Lower leg skin (tissue), 4 donors: ENCODE measurements at regions not wholly inside any gene's neighbourhood (a gene's known extent, or its start where the extent isn't known, plus 50 kb on each side); places are given as distances from the start of the nearest gene placed in this dataset.

Source experiments
- DNase-seq, 2 donors: peaks; one replicate each; pipeline ENCODE4 v3.0.0-alpha.2; 2019; ENCODE audit warnings: low spot score in 2 of 2
- H3K4me3 ChIP-seq: fragments of 200-600 bp; sonication (generic); 2 replicates; pipeline ENCODE4 v1.5.1; 2017; ENCODE audit warnings: mild to moderate bottlenecking, low read depth; ENCODE audit not compliant: poor library complexity, severe bottlenecking
- POLR2A ChIP-seq, 2 donors: fragments of 450-650 bp; IDR thresholded peaks; one replicate each; pipeline ENCODE4 v1.6.1; 2016 to 2017; ENCODE audit warnings: antibody characterized with exemption in 2 of 2, mild to moderate bottlenecking in 1 of 2, moderate library complexity in 1 of 2
- WGBS, 2 donors: methylation state at CpG; one replicate each; pipeline ENCODE4 v1.1.5; 2018; 5-methylcytosine and 5-hydroxymethylcytosine counted together
- intact Hi-C: fragments of 100-400 bp; cut with DNase I; formaldehyde crosslinking; loops from one replicate; pipeline ENCODE4 v1.15.0; 2023; ENCODE audit warnings: low total_unique reads
- TF ChIP-seq, protein P1 (sequence below), 3 donors: fragments of 450-650 bp; IDR thresholded peaks; one replicate each; pipeline ENCODE4 v1.5.1; 2016; ENCODE audit warnings: antibody characterized with exemption in 3 of 3, mild to moderate bottlenecking in 3 of 3, moderate library complexity in 2 of 3

DNA sequence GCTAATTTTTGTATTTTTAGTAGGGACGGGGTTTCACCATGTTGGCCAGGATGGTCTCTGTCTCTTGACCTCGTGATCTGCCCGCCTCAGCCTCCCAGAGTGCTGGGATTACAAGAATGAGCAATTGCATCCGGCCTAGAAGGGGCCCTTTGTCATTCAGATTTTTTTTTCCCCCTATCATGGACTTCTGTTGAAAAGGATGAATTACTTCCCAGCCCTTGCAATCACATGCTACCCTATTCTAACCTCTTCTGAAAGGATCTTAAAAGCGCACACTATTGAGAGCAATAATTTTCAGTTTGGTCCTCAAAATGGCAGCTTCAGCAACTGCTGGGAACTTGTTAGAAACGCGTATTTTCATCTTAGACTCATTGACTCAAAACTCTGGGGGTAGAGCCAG is 575.6 kb upstream of the KIRREL3 start:
- WGBS, 2 donors = 82 to 83% methylated on average over 7 of the region's 7 CpGs
- no peak for TF ChIP-seq POLR2A (IDR thresholded peaks at IDR 0.05)
- TF ChIP-seq, protein P1, sequence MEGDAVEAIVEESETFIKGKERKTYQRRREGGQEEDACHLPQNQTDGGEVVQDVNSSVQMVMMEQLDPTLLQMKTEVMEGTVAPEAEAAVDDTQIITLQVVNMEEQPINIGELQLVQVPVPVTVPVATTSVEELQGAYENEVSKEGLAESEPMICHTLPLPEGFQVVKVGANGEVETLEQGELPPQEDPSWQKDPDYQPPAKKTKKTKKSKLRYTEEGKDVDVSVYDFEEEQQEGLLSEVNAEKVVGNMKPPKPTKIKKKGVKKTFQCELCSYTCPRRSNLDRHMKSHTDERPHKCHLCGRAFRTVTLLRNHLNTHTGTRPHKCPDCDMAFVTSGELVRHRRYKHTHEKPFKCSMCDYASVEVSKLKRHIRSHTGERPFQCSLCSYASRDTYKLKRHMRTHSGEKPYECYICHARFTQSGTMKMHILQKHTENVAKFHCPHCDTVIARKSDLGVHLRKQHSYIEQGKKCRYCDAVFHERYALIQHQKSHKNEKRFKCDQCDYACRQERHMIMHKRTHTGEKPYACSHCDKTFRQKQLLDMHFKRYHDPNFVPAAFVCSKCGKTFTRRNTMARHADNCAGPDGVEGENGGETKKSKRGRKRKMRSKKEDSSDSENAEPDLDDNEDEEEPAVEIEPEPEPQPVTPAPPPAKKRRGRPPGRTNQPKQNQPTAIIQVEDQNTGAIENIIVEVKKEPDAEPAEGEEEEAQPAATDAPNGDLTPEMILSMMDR (IDR thresholded peaks at IDR 0.05) = no peak
- intact Hi-C loops = no loop called here
- DNase-seq = no peak
- H3K4me3 ChIP-seq = no peak overlapping the region

DNA sequence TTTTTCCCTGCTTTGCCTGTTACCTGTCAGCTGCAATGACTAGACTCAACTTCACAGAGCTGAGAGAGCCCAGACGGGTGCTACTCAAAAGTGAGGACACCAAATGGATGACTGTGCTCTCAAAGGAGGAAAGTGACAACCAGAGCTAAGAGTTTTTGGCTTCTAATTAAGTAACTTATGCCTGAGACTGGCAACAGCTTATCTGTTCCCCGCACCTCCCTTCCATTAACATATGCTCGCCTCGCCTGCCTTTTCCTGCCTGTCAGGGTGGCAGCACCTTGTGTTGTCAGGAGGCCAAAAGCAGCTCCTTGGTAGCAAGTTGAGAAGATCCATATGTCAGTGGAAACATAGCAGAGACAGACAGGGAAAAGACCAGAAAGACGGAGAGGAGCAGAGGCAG is 573.9 kb upstream of the KIRREL3 start:
- intact Hi-C loops = no loop called here
- no peak overlapping the region for H3K4me3 ChIP-seq
- TF ChIP-seq, protein P1 (IDR thresholded peaks at IDR 0.05) = no peak
- no peak for TF ChIP-seq POLR2A (IDR thresholded peaks at IDR 0.05)
- 59 to 68% methylated on average over 5 of the region's 5 CpGs for WGBS, 2 donors
- DNase-seq = no peak

- intact Hi-C loops = no loop called here
- TF ChIP-seq, protein P1 (IDR thresholded peaks at IDR 0.05) = no peak
- TF ChIP-seq POLR2A (IDR thresholded peaks at IDR 0.05) = no peak
Observed at GRCh38 chr11:127568891-127569290, 568.3 kb upstream of the KIRREL3 start.

DNA sequence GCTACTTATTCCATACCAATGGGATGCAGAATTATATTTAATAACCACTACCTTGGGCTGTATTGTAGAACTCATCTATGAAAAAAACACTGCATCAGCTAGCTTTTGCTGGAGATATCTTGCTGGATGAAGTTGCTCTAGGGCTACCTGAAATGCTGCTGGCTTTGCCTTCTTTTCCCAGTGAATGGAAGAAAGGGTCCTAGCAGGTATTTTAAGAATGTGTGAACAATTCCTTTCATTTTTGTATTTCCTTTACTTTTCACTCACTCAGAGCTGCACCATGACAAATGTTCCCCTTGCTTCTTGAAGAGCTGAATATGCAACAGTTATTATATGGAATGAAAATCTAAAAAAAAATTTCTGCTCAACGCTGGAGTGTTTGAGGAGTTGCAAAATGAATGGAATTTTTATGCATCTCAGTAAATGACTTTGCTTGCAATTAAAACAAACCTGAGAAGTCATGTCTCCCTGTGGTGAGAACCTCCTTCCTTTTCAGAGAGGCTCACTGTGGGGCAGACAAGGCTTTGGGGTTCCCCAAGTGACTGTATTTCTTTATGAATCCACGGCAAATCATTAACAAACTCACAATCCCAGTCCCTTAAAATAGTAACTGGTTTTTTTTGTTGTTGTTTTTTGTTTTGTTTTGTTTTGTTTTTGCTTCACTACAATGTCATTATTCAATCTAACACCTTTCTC is 566.8 kb upstream of the KIRREL3 start:
- TF ChIP-seq POLR2A (IDR thresholded peaks at IDR 0.05) = no peak
- TF ChIP-seq, protein P1 (IDR thresholded peaks at IDR 0.05) = no peak
- DNase-seq = no peak
- WGBS, 2 donors = 45 to 59% methylated on average over 2 of the region's 2 CpGs
- intact Hi-C loops = no loop called here
- H3K4me3 ChIP-seq = no peak overlapping the region

More at GRCh38 chr11:127568891-127569290, 568.3 kb upstream of the KIRREL3 start:
- WGBS, 2 donors = 73 to 80% methylated on average over 3 of the region's 3 CpGs
- H3K4me3 ChIP-seq = no peak overlapping the region
- DNase-seq = no peak

DNA sequence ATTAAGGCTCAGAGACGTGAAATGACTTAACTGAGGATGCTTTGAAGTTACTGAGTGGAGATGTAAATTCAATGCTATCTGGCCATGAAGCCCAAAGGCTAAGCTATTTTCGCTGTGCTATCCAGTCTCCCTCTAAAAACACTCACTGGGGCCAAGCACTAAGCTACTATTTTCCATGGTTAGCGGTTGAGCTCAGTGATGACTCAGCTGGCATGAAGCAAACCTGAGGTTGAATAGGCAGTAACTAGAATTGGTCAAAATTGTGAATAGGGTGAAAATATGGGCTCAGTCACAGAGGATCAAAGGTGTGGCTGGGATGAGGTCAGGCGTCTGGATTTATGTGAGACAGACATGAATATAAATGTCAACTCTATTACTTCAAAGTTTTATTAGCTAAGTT is 564.2 kb upstream of the KIRREL3 start:
- intact Hi-C loops = no loop called here
- TF ChIP-seq, protein P1 (IDR thresholded peaks at IDR 0.05) = no peak
- TF ChIP-seq POLR2A (IDR thresholded peaks at IDR 0.05) = no peak
- WGBS, 2 donors = 76 to 81% methylated on average over 4 of the region's 4 CpGs
- DNase-seq = no peak
- H3K4me3 ChIP-seq = no peak overlapping the region

GRCh38 chr11:127559978-127560377 is 559.4 kb upstream of the KIRREL3 start:
- no peak overlapping the region for H3K4me3 ChIP-seq
- DNase-seq = no peak
- TF ChIP-seq POLR2A (IDR thresholded peaks at IDR 0.05) = no peak
- TF ChIP-seq, protein P1 (IDR thresholded peaks at IDR 0.05) = no peak
- intact Hi-C loops = no loop called here
- 19 to 59% methylated on average over 2 of the region's 2 CpGs for WGBS, 2 donors
